Thyroid gland (tissue), 4 donors: ENCODE measurements at regions not wholly inside any gene's neighbourhood (a gene's known extent, or its start where the extent isn't known, plus 50 kb on each side); places are given as distances from the start of the nearest gene placed in this dataset.

Source experiments
- DNase-seq, 2 donors: peaks; one replicate each; pipeline ENCODE4 v3.0.0-alpha.2; 2019
- H3K27ac ChIP-seq, 3 donors: fragments of 200-600 bp; sonication (generic); 1 replicate in 2 of 3; 2 replicates in 1 of 3; pipeline ENCODE4 v1.5.1; 2016 to 2019; ENCODE audit warnings: mild to moderate bottlenecking in 1 of 3, moderate library complexity in 1 of 3
- H3K27me3 ChIP-seq: fragments of 200-600 bp; sonication (generic); one replicate; pipeline ENCODE4 v1.5.1; 2019
- H3K36me3 ChIP-seq, 2 donors: fragments of 200-600 bp; sonication (generic); one replicate each; pipeline ENCODE4 v1.5.1; 2016 to 2019
- H3K4me1 ChIP-seq, 2 donors: fragments of 200-600 bp; sonication (generic); one replicate each; pipeline ENCODE4 v1.5.1; 2017 to 2019
- H3K4me3 ChIP-seq, 3 donors: fragments of 200-600 bp; sonication (generic); replicated peaks in 1 of 3; 1 replicate in 2 of 3; 2 replicates in 1 of 3; pipeline ENCODE4 v1.5.1; 2016; ENCODE audit warnings: mild to moderate bottlenecking in 1 of 3
- H3K9me3 ChIP-seq: fragments of 200-600 bp; sonication (generic); one replicate; pipeline ENCODE4 v1.5.1; 2017
- POLR2A ChIP-seq, 2 donors: fragments of 450-650 bp; IDR thresholded peaks; one replicate each; pipeline ENCODE4 v1.6.1; 2017; ENCODE audit warnings: antibody characterized with exemption in 2 of 2, mild to moderate bottlenecking in 2 of 2, moderate library complexity in 1 of 2
- WGBS, 2 donors: methylation state at CpG; one replicate each; pipeline ENCODE4 v1.1.5; 2017; 5-methylcytosine and 5-hydroxymethylcytosine counted together
- intact Hi-C: fragments of 100-400 bp; cut with DNase I; formaldehyde crosslinking; loops from one replicate; pipeline ENCODE4 v1.15.1; 2023
- TF ChIP-seq, protein P1 (sequence below), 6 experiments: fragments of 200-600 bp in 3 of 6; fragments of 450-650 bp in 3 of 6; sonication (generic) in 3 of 6; IDR thresholded peaks; one replicate each; pipeline ENCODE4 v1.5.1; 2016 to 2019; ENCODE audit warnings: antibody characterized with exemption in 6 of 6, mild to moderate bottlenecking in 2 of 6, inconsistent platforms in 1 of 6, moderate library complexity in 1 of 6

- DNase-seq, result no peak
- intact Hi-C loops, result no loop called here
- TF ChIP-seq POLR2A (IDR thresholded peaks at IDR 0.05), result no peak
- TF ChIP-seq, protein P1, sequence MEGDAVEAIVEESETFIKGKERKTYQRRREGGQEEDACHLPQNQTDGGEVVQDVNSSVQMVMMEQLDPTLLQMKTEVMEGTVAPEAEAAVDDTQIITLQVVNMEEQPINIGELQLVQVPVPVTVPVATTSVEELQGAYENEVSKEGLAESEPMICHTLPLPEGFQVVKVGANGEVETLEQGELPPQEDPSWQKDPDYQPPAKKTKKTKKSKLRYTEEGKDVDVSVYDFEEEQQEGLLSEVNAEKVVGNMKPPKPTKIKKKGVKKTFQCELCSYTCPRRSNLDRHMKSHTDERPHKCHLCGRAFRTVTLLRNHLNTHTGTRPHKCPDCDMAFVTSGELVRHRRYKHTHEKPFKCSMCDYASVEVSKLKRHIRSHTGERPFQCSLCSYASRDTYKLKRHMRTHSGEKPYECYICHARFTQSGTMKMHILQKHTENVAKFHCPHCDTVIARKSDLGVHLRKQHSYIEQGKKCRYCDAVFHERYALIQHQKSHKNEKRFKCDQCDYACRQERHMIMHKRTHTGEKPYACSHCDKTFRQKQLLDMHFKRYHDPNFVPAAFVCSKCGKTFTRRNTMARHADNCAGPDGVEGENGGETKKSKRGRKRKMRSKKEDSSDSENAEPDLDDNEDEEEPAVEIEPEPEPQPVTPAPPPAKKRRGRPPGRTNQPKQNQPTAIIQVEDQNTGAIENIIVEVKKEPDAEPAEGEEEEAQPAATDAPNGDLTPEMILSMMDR (IDR thresholded peaks at IDR 0.05), result no peak
- no peak overlapping the region for H3K4me3 ChIP-seq
- no peak overlapping the region for H3K27ac ChIP-seq
- H3K4me1 ChIP-seq, result no peaks in the 10 kb centered on the region
- H3K27me3 ChIP-seq, result no peaks in the 10 kb centered on the region
- H3K9me3 ChIP-seq, result no peaks in the 10 kb centered on the region
- no peaks in the 10 kb centered on the region for H3K36me3 ChIP-seq
- WGBS, 2 donors, result 47 to 48% methylated on average over 2 of the region's 2 CpGs
These were observed 478.2 kb upstream of the ROBO2 start for GRCh38 chr3:76561494-76562236.

DNA sequence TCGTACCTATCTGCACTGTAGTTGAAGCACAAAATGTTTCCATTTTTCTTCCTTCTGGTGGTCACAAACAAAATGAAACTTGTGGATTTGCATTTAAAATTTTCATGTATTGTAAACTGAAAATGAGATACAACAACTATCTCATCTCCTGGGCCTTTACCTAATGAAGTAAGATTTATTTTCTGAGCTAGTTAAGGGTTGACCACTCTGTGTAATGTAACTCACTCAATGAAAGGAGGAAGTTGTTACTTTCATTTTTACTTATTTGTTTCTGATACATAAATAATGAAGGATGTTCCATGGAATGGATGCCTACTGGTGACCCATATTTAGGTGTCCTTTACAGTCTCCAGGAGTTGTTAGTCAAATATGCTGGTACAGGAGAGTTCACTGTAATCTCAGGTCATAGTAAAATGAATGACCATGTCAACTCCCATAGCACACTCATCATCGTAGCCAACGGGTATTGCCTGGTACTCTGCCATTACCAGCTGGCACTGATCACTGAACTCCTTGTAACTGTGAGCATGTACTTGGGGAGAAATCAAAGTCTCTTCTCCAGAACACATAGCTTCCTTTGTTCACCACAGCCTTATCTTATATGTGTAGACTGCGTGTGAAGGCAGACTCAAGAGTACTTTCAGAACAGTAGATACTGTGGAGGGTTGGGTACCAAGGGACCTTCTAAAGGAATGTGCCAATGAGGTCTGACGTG, 474.2 kb upstream of the ROBO2 start:
- no peak overlapping the region for H3K27ac ChIP-seq
- WGBS, 2 donors, result 67 to 80% methylated on average over 5 of the region's 5 CpGs
- TF ChIP-seq, protein P1 (IDR thresholded peaks at IDR 0.05), result no peak
- TF ChIP-seq POLR2A (IDR thresholded peaks at IDR 0.05), result no peak
- H3K4me1 ChIP-seq, result no peaks in the 10 kb centered on the region
- no peaks in the 10 kb centered on the region for H3K27me3 ChIP-seq
- no peaks in the 10 kb centered on the region for H3K9me3 ChIP-seq
- intact Hi-C loops, result no loop called here
- no peak for DNase-seq
- no peaks in the 10 kb centered on the region for H3K36me3 ChIP-seq
- no peak overlapping the region for H3K4me3 ChIP-seq

- TF ChIP-seq POLR2A (IDR thresholded peaks at IDR 0.05), result no peak
- TF ChIP-seq, protein P1 (IDR thresholded peaks at IDR 0.05), result no peak
- DNase-seq, result no peak
- H3K4me3 ChIP-seq, result no peak overlapping the region
- intact Hi-C loops, result no loop called here
- WGBS, 2 donors, result 67 to 78% methylated on average over 2 of the region's 2 CpGs
- no peaks in the 10 kb centered on the region for H3K27me3 ChIP-seq
- no peak overlapping the region for H3K27ac ChIP-seq
- H3K4me1 ChIP-seq, result no peaks in the 10 kb centered on the region
- no peaks in the 10 kb centered on the region for H3K9me3 ChIP-seq
- no peaks in the 10 kb centered on the region for H3K36me3 ChIP-seq
These were observed 473.7 kb upstream of the ROBO2 start for GRCh38 chr3:76566211-76566534.

GRCh38 chr3:76566904-76567303, 473.0 kb upstream of the ROBO2 start:
- no peaks in the 10 kb centered on the region for H3K4me1 ChIP-seq
- no peaks in the 10 kb centered on the region for H3K27me3 ChIP-seq
- H3K4me3 ChIP-seq, result no peak overlapping the region
- intact Hi-C loops, result no loop called here
- TF ChIP-seq POLR2A (IDR thresholded peaks at IDR 0.05), result no peak
- TF ChIP-seq, protein P1 (IDR thresholded peaks at IDR 0.05), result no peak
- 92 to 94% methylated on average over 4 of the region's 4 CpGs for WGBS, 2 donors
- H3K27ac ChIP-seq, result no peak overlapping the region
- DNase-seq, result no peak
- no peaks in the 10 kb centered on the region for H3K36me3 ChIP-seq
- H3K9me3 ChIP-seq, result no peaks in the 10 kb centered on the region

DNA sequence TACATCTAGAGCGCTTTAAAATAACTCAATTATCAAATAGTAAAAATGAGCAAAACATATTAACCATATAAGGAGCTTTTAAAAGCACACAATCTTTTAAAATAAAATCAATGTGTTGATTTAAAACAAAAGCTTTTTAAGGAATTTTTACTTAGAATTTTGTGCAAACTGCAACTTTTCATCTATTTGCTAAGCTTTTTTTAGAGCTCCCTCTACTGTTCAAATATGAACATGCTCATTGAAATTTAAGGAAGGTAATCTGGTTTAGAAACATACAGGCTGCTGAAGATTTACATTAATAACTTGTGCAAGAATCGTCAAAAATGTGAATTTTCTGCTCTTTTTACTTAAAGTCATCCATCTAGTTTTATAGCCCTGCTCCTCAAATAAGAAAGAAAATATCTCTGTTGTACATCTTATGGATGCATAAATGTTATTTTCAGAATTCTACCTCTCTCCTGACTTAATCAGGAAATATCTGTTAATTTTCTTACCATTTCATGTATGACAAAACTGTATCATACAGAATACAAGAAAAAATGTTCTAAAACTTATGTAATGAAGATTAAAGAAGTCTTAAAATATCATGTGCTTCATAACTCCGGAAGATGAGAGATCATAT, 469.4 kb upstream of the ROBO2 start:
- 62 to 66% methylated on average over 3 of the region's 3 CpGs for WGBS, 2 donors
- intact Hi-C loops, result no loop called here
- Histone ChIP-seq H3K27ac (no peak overlapping the region), H3K9me3 (no peaks in the 10 kb centered on the region), H3K4me3 (no peak overlapping the region), H3K36me3 (no peaks in the 10 kb centered on the region), H3K27me3 (no peaks in the 10 kb centered on the region), H3K4me1 (no peaks in the 10 kb centered on the region)
- TF ChIP-seq, protein P1 (IDR thresholded peaks at IDR 0.05), result peak in 5 of 6 experiments; percentile 9 to 52 (median 28)
- no peak for TF ChIP-seq POLR2A (IDR thresholded peaks at IDR 0.05)
- no peak for DNase-seq
